NCI-H2196 (cell line): ENCODE measurements at regions not wholly inside any gene's neighbourhood (a gene's known extent, or its start where the extent isn't known, plus 50 kb on each side); places are given as distances from the start of the nearest gene placed in this dataset.

ENCODE experiments used
- DNase-seq: peaks from one replicate; lab custom pipeline; 2025; ENCODE audit not compliant: unreplicated experiment; lab: John Stamatoyannopoulos, UW

DNA sequence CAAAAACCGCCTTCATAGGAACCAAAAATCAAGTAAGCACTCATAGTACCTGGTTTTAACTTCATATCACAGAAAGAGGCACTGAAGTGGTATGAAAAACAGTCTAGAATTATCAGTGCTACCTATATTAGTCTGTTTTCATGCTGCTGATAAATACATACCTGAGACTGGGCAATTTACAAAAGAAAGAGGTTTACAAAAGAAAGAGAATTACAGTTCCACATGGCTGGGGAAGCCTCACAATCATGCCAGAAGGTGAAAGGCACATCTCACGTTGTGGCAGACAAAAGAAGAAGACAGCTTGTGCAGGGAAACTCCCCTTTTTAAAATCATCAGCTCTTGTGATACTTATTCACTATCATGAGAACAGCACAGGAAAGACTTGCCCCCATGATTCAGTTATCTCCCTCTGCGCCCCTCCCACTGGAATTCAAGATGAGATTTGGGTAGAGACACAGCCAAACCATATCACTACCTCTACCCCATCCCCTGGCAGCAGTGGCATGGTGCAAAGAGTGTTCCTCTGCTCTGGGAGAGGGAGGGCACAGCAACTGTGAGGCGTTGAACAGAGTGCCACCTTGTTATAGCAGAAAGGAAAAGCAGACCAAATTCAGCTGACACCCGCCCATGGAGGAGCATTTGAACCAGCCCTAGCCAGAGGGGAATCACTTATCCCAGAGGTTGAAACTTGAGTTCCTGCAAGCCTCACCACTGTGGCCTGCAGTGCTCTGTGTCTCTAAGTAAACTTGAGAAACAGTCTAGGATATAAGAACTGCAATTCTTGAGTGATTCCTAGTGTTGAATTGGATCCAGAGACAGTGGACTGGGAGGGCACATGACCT is 61.9 kb upstream of the PTPRZ1 start:
- no peak for DNase-seq

DNA sequence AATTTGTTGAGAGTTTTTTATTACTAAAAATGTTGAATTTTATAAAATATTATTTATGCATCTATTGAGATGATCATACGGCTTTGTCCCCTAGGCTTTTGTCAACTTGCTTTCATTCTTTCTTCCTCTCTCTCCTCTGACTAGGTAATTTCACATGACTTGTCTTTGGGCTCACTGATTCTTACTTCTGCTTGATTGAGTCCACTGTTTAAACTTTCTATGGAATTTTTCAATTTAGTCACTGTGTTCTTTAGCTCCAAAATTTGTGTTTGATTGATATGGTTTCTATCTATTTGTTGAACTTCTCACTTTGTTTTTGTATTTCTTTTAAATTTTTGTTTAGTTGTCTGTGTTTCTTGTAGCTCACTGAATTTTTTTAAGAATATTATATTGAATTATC is 65.9 kb upstream of the PTPRZ1 start:
- DNase-seq: no peak

DNA sequence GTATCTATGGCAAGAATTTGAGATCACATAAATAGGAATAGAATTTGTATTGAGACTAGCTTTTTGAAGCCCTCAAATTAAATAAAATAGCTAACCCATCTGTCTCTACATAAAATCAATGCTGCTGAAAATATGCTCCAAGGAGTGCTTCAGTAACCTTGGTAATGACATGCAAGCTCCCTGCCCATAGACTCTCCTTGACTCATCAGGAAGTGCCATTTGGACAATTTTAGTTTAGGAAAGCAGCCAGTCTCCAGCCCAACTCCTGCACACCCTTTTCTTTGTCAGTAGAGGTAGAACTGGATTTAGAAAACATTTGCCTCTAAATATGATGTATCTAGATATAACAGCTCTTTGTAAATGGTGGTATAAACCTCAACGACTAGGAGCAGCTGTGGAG is 69.9 kb upstream of the PTPRZ1 start:
- DNase-seq: no peak

DNA sequence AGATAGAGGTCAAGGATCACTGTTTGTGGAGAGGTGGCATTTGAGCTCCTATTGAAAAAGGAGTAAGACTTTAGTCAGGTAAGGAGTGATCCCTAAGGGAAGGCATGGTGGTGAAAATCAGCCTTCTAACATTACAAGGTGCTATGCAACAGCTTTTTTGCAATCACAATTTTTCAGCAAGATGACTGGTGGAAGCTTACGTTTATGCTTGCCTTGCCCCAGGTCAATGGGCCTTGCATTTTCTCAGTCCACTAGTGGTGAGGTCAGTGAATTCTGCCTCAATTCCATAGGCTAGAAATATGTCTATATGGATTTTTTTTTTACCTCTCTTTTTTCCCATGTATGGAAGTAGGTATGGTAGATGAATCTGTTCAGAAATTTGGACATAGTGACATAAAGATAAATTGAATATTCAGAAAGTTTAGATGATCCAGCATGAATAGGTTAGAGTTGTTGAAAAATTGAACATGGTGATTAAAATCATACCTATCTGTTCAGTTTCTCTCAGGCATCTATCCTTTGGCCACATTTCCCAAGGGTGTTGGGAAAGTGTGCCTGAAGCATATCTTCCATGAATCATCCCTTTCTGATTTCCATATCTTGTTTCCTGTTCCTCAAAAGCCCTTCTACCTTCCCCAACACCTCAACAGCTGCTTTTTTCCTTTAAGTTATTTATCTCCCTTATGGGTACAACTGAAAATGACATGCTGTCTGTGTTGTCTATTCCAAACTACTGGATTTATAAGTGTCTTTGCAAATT is 71.9 kb upstream of the PTPRZ1 start:
- DNase-seq: no peak

DNA sequence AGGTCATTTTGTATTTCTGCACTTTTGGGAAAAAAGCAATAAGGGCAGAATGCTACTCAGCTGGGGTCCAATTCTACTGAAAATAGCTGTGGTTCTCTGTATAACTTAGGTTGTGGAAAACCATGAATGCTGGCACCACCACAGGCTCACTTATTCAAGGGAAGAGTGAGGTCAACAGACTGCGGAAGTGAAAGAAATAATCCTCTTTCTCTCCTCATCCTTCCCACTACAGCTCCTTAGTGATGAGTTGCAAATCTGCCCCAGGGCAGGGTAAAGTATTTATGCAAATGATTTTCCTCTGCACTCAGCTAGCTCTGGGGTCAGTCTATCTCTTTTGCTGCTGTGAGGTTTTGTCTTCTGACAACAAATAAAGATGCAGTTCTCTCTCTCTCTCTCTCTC is 74.1 kb upstream of the PTPRZ1 start:
- no peak for DNase-seq

DNA sequence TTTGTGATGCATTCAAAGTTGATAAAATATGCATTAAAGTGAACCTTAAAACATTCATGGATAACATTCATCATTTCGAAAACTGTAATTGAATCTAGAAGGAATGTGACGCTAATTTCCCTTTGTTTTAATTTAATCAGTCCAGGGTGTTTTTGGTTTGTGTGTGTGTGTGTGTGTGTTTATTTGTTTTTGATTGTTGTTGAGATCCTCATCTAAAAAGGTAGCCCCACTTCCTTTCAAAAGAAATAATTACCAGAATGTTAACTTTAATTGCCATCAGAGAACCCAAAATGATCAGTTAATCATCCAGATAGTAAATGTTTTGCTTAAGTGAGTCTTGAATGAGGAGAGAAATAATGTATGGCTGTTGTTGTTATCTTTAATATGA is 74.5 kb upstream of the PTPRZ1 start:
- no peak for DNase-seq

DNA sequence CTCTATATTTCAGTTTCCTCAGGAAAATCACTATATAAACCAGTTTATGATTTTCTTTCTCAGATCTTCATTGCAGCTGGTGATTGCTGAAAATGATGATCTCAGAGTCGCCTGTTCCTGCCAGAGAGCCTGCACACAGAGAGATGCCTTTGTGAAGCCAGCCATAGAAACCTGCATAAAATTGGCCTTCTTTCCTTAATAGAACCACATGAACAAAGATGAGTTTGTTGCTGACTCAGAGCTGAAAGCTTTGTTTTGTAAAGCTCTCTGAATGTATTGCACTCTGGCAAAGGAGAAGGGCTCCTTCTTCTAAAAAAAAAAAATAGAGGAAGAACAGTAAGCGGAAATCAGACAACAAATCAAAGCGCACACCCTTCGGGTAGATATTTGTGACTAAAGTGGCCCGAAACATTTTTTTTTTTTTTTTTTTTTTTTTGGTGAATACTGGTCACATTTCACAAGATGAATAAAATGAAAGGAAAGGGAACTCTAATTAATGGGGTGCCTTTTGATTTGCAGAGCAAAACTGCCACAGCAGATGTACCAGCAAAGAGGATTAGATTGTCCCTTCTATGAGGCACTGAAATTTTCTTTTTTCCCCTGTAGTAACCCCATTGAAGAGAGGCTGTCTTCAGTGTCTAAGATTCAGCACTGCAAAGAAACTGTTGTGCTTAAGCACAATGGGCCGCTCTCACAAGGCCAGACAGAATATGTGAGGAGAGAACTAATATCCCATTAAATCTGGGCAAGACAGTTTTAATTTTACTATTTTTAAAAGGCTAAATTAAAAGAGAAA is 75.1 kb upstream of the PTPRZ1 start:
- no peak for DNase-seq

DNA sequence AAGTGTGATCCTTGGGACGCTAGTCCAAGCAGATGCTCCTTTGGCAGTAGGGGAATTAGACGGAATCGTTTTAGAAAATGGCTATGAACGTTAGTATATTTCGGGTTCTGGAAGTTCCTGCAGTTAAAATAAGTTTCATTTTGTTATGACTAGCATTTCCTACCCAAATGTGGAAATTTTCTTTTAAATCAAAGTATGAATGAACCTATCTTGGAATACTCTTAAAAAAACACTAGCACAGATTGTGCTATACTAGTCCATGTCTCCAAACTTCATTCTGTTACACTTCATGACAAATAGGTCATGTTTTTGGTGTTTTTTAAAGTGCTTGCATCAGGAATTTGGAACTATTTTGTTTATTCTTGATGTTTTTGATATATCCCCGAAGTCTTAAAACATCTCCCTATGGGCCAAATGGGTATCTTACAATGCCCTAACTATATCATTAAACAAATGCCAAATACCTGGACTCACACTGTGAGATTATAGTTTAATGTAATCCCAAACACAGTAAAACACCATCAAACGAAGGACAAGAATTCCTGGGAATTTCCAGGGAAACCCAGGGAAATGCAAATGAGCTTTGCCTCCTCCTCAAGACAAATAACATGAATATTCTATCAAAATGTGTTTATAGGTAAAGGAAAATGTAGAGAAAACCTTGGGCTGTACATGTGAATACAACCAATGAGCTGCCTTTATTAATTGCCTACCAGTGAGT is 75.9 kb upstream of the PTPRZ1 start:
- DNase-seq: no peak

DNA sequence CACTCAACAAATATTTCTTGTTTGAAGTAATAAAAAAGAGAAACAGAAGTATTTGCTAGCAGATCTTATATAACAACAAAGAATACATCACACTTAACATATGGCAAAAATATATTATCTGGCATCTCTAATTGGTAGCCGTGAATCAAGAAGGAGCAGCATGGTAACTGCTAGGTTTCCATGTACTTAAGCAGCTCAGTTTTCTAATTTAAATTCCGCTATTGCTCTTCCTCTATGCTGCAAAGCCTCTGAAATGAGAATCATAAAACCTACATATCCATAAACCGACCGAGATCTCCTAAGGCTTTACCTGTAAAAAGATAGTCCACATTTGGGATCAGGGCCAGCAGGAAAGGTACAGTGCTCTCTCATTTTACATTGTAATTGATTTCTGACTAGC is 76.6 kb upstream of the PTPRZ1 start:
- DNase-seq: no peak

DNA sequence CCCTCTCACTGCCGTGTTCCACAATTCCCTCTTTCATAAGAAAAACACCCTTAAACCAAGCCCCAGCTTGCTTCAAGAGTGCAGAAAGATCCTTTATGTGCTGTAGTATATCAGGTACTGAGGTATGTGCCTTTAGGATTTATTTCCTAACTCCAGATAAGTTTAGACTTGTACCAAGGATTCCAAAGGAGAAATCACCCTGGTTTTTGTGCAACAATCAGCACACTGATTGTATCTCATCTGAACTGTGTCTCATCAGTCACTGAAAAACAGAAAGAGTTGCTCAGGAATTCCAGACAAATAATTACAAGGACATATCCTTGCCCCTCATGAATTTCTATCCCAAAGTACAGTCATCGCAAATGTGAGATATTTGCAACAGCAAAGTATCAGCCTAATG is 77.2 kb upstream of the PTPRZ1 start:
- DNase-seq: no peak

DNA sequence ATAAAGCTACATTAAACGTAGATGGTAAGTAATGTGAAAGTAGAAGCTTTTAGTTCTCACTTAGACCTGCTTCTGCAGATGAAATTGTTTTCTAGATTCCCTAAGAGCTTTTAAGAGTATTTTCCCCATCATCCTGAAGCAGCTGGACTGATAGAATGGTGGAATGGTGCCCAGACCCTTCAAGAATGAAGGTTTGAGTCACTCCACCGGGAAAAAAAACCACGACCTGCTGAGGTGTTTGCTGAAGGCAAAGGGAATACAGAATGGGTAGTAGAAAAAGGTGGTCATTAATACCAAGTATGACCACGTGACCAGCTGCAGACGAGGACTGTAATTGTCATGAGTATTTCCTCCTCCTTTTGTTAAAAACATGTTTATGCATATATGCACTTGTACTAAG is 79.2 kb upstream of the PTPRZ1 start:
- no peak for DNase-seq

DNA sequence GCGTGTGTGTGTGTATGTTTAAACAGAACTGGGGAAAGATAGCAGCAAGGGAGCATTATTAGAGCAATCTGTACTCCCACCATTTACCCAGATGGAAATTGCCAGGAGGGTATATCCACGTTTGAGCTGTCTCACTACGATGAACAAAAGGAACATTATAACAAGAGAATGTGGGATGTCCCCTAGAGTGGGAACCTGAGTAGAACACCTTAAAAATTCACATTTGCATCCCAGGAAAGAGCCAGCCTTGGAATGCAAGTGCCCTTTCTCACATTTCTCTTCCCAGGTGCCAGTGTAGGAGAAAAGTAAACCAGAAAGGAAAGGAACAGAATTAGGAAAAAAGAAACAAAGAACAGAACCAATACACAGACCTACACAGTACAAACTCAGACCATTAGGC is 95.3 kb upstream of the PTPRZ1 start:
- DNase-seq: no peak

DNA sequence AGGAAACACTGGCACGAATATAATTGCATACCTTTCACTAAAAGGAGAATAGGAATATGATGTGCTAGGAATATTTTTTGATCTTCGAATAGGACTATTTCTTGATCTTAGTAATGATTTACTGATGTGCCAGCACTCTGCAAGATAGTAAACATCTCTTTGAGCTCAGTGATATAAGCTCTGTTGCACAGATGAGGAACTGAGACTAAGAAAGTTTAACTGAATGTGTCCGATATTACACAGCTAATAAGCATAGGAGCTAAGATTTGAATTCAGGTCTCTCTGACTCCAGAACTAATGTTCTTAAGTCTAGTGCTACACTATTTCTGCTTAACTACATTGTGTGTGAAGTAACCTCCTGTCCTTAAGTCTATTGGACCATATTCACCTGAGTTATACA is 98.4 kb upstream of the PTPRZ1 start:
- DNase-seq: no peak

DNA sequence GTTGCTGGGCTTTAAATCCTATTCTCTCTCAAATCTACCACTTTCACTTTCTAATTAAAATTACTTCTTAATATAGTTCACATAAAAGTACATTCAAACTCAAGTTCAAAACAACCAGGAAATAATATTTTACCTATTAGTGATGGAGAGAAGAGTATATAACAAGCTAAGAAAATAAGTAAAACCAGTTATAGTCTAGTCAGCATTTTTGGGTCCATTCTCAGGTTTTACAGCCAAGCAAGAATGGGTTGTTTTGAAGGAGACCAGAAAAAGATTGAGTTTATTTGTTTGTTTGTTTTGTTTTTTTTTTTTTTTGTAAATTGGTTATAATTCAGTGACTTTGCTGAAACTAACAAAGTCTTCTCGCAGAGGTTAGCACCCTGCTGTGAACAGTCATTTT is 106.3 kb upstream of the PTPRZ1 start:
- no peak for DNase-seq

DNA sequence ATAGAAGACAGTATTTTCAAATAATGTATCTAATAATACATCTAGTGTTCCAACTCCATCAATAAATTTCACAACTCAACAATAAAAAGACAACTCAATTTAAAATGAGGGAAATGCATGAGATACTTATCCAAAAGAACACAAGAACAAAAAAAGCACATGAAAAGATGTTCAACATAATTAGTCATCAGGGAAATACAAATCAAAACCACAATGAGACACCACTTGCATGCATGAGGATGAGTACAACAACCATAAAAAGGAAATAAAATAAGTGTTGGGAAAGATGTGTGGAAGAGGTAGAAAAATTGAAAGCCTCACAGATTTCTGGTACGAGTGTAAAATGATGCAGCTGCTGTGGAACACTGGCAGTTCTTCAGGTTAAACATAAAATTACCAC is 111.6 kb upstream of the PTPRZ1 start:
- no peak for DNase-seq

DNA sequence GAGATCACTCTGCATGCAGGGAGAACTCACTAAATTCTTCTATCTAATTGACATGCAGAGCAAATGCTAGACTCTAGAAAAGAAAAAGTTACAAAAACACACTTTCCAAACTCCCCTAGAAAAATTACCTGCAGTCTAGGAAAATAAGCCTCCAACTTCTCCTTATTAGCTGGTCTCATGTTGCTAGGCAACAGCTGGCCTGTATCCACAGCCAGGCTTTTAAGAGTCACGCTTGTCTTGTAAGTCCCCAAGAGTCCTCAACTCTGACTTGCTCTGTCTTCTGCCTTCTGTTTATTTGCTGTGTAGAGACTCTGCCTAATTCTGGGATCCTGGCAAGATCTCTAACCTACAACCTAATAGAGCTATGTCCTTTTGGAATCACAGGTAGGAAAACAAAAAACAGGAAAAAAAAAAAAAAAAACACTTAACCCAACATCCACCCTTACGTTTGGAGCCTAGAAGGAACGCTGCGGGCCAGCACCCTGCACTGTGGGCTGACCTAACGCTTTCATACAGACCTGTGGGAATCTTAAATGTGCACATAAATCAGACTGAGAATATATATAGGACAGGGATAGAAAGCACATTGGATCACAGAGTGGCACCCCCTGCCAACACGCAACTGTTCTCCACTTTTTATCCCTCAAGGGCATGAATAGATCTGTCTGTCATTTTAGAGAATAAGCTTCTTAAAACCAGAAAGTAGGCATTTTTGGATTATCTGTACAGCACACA is 117.0 kb upstream of the PTPRZ1 start:
- no peak for DNase-seq

DNA sequence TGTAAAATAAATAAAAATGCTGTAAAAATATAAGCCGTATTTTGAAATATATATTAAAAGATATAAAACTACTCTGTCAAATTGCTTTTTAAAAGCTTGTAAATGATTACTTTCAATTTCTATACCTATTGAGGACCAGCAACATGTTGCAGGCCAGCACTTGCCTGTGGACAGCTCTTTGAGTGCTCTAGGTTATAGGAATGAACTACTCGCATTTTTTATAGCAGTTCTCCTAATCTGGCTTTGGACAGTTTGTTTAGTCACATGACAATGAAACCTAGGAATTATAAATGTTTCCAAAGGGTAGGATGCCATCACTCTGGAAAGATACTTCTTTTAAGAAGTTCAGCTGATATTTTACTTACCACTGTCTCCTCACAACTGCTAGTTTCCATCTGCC is 117.7 kb upstream of the PTPRZ1 start:
- DNase-seq: no peak

DNA sequence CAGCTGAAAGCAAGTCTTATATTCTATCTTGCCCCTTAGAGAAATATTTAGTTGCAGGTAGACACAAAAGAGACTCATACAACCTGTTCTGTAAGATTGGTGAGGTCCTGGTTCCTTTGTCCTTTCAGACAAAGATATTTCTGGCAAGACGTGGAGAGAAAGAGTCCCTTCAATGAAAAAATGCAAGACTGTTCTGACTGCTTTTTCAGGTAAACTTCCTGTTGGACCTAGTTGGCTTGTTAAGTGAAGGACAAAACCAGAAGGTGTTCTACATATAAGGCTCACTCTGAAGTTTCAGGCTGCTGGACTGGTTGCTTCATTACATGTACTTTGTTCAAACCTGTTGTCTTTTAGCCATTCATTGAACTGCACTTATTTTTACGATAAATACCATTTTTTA is 119.0 kb upstream of the PTPRZ1 start:
- no peak for DNase-seq

DNA sequence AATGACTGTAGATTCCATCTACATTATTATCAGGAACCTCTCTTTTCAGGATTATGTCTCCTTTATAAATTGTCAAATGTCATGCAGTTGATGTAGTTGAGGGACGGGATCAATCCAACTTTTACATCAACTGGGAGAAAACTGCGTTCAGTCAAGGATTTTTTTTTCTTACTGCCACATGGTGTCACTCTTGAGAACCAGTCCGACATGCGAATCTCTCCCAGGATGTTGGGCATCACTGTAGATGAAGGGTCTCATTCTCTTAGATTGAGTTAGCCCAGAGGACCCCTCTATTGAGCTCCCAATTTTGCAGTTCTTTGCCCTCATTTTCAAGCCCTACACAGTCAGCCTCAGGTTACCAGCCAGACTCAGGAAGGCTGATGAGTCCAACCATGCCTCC is 120.3 kb upstream of the PTPRZ1 start:
- DNase-seq: no peak

DNA sequence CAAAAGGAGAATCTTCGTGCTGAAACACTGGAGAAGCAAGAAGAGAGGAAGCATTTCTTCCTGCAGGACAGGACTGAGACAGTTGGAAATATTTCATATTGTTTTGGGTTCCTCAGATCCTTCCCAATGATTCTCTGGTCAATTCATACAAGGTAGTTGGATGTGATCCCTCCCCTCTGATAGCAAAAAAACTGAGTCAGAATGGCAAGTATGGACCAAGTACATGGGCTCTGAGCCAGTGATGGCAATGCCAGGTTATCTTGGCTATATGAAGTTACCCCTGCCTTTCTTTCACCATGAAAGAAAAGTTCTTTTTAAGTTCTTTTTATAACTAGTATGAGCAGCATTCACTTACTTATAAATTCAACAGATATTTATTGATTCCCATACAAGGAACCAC is 124.4 kb upstream of the PTPRZ1 start:
- no peak for DNase-seq

DNA sequence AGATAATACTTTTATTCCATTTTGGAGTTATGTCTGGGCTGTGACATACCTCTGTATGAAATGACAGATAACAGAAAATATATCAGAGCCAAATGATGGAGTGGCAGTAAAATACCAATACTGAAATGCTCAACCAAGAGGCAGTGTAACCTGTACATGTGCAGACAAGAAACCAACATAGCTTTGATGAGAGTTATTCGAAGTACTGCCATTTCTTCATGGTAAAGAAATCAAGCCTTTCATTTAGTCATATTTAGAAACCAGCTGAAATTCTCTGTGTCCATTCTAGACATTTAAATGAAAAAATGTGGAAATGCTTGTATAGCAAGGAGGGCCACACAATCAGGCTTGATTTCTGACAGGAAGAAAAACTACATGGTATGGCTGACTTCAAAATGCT is 127.1 kb upstream of the PTPRZ1 start:
- no peak for DNase-seq
